ENCODE measurements at regions not wholly inside any gene's neighbourhood (a gene's known extent, or its start where the extent isn't known, plus 50 kb on each side); places are given as distances from the start of the nearest gene placed in this dataset.

DNA sequence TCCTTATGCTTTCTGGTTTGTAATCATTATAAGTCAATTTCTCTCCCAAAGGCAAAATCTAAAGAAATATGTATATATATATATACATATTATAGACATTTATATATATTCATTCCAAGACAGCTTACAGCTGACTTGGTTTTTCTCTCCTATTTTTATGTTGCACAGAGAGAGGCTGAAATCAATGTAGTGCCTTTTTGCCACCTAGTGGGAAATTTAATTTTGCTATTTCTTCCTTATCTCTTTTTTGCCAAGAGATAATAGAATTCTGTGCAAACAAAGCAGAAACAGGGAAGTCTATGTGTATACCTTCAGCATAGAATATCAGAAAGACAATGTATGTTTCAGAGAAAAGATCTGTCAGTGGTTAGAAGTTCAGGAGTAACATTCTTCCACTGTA, 186.0 kb upstream of the ANO5 start:
- H3K36me3 ChIP-seq (ENCODE audit: insufficient read depth in 1 of 2, low read depth in 1 of 2) = no peaks in the 10 kb centered on the region
- intact Hi-C loops (cut with DNase I) = loop anchor here in 1 of 2 donors (5.0 to 10.0 kb wide), 2 partner anchors 65 to 748 kb away; no protein-coding TSS in a partner anchor
- no peak overlapping the region for H3K4me3 ChIP-seq
- H3K9me3 ChIP-seq = no peaks in the 10 kb centered on the region
- TF ChIP-seq, protein P1, sequence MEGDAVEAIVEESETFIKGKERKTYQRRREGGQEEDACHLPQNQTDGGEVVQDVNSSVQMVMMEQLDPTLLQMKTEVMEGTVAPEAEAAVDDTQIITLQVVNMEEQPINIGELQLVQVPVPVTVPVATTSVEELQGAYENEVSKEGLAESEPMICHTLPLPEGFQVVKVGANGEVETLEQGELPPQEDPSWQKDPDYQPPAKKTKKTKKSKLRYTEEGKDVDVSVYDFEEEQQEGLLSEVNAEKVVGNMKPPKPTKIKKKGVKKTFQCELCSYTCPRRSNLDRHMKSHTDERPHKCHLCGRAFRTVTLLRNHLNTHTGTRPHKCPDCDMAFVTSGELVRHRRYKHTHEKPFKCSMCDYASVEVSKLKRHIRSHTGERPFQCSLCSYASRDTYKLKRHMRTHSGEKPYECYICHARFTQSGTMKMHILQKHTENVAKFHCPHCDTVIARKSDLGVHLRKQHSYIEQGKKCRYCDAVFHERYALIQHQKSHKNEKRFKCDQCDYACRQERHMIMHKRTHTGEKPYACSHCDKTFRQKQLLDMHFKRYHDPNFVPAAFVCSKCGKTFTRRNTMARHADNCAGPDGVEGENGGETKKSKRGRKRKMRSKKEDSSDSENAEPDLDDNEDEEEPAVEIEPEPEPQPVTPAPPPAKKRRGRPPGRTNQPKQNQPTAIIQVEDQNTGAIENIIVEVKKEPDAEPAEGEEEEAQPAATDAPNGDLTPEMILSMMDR (IDR thresholded peaks at IDR 0.05) = no peak
- no peak for ATAC-seq
- DNase-seq = no peak
- no peaks in the 10 kb centered on the region for H3K27me3 ChIP-seq (ENCODE audit: insufficient read depth in 3 of 3, low read length in 2 of 3)
- no peaks in the 10 kb centered on the region for H3K4me1 ChIP-seq
- no peak overlapping the region for H3K27ac ChIP-seq

GRCh38 chr11:22031791-22032190, 161.1 kb upstream of the ANO5 start:
- intact Hi-C loops (cut with DNase I) = no loop called here
- no peak overlapping the region for H3K27ac ChIP-seq
- H3K9me3 ChIP-seq = no peaks in the 10 kb centered on the region
- no peak for ATAC-seq
- H3K36me3 ChIP-seq (ENCODE audit: insufficient read depth in 1 of 2, low read depth in 1 of 2) = no peaks in the 10 kb centered on the region
- TF ChIP-seq, protein P1 (IDR thresholded peaks at IDR 0.05) = no peak
- no peaks in the 10 kb centered on the region for H3K4me1 ChIP-seq
- H3K27me3 ChIP-seq (ENCODE audit: insufficient read depth in 3 of 3, low read length in 2 of 3) = no peaks in the 10 kb centered on the region
- no peak overlapping the region for H3K4me3 ChIP-seq
- WGBS, 3 donors = 50 to 62% (median 55%) methylated on average over 1 of the region's 1 CpG
- DNase-seq = no peak

GRCh38 chr11:22037505-22037904, 155.4 kb upstream of the ANO5 start:
- DNase-seq (no peak), ATAC-seq (no peak)
- WGBS, 3 donors = 82 to 86% (median 86%) methylated on average over 9 of the region's 9 CpGs
- intact Hi-C loops (cut with DNase I) = no loop called here
- H3K4me3 ChIP-seq = no peak overlapping the region
- H3K27ac ChIP-seq = no peak overlapping the region
- H3K9me3 ChIP-seq = no peaks in the 10 kb centered on the region
- H3K4me1 ChIP-seq = no peaks in the 10 kb centered on the region
- no peaks in the 10 kb centered on the region for H3K27me3 ChIP-seq (ENCODE audit: insufficient read depth in 3 of 3, low read length in 2 of 3)
- TF ChIP-seq, protein P1 (IDR thresholded peaks at IDR 0.05) = no peak
- H3K36me3 ChIP-seq (ENCODE audit: insufficient read depth in 1 of 2, low read depth in 1 of 2) = no peaks in the 10 kb centered on the region

DNA sequence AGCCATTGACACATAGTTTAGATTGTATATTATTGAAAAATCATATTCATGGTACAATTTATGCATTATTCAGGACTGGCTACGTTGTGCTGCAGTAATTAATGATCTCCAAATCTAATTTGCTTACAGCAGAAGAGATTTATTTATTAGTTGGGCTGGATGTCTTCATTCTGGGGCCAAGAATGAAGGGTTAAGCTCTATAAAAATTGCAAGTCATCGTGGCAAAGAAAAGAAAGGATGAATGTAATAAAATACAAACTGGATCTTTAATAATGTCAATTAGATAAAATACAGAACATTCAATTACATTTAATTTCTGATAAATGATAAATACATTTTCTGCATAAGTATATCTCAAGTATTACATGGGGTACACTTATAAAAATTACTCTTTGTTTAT, 151.8 kb upstream of the ANO5 start:
- H3K9me3 ChIP-seq = no peaks in the 10 kb centered on the region
- no peak for ATAC-seq
- H3K27me3 ChIP-seq (ENCODE audit: insufficient read depth in 3 of 3, low read length in 2 of 3) = no peaks in the 10 kb centered on the region
- H3K4me3 ChIP-seq = no peak overlapping the region
- H3K36me3 ChIP-seq (ENCODE audit: insufficient read depth in 1 of 2, low read depth in 1 of 2) = no peaks in the 10 kb centered on the region
- DNase-seq = no peak
- TF ChIP-seq, protein P1 (IDR thresholded peaks at IDR 0.05) = no peak
- no peak overlapping the region for H3K27ac ChIP-seq
- 16 to 32% (median 16%) methylated on average over 2 of the region's 2 CpGs for WGBS, 3 donors
- intact Hi-C loops (cut with DNase I) = no loop called here
- H3K4me1 ChIP-seq = no peaks in the 10 kb centered on the region

DNA sequence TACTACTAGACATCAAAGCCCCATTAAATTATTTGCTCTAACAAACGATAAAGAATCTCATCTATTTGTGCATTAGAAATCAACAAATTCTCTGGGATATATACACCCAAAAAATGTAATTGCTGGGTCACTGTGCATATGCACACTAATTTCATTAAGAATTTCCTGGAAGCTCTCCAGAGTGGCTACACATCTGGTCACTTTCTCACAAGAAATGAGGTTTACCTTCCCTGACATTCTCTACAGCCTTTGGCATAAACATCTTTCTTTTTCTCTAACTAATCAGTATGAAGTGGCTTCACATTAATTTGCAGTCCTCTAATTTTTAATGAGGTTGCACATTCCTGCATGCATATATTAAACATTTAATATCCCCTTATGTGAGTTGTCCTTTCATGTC, 150.8 kb upstream of the ANO5 start:
- TF ChIP-seq, protein P1 (IDR thresholded peaks at IDR 0.05) = no peak
- intact Hi-C loops (cut with DNase I) = no loop called here
- Histone ChIP-seq H3K27me3 (ENCODE audit: insufficient read depth in 3 of 3, low read length in 2 of 3) (no peaks in the 10 kb centered on the region), H3K4me1 (no peaks in the 10 kb centered on the region), H3K27ac (no peak overlapping the region), H3K9me3 (no peaks in the 10 kb centered on the region), H3K4me3 (no peak overlapping the region), H3K36me3 (ENCODE audit: insufficient read depth in 1 of 2, low read depth in 1 of 2) (no peaks in the 10 kb centered on the region)
- DNase-seq (no peak), ATAC-seq (no peak)
- WGBS, 3 donors = 70 to 78% (median 74%) methylated on average over 1 of the region's 1 CpG

All from psoas muscle (tissue), 7 donors.